ENCODE measurements at regions not wholly inside any gene's neighbourhood (a gene's known extent, or its start where the extent isn't known, plus 50 kb on each side); places are given as distances from the start of the nearest gene placed in this dataset.

DNA sequence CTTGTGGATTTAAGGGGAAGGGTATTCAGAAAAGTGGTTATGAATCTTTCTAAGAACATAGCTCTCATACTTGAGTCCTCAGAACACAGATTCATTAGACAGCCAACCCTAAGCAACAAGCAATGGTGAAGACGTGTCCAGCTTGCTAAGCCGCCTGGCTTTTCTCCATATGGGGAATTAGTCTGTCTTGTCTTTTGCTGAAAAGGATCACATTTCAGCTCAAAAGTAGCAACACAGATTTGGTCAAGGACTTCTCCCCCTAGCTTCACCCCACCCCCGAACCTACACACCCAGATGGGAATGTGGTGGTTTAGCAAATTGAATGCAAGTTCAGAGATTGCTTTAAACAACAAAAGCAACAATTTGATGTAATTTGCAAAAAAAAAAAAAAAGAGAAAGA, 103.3 kb upstream of the RASGEF1B start:
- DNase-seq = no peak

DNA sequence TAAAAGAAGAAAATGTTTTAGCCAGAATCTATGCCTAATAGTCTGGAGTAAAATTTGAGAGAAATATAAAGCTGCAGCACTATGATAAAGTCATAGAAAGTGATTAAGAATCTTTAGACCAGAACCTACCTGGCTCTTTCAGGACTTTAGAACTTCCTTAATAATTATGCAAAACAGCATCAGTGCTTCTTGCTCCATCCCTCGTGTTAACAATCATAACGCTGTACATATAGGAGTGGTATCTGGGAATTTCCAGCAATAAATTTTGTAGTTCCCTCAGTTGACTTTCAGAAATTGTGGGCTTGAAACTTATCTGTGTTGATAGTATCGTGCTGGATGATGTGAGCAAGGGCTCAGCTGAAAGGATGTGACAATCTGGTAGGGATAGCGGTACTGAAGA, 102.1 kb upstream of the RASGEF1B start:
- DNase-seq = no peak

DNA sequence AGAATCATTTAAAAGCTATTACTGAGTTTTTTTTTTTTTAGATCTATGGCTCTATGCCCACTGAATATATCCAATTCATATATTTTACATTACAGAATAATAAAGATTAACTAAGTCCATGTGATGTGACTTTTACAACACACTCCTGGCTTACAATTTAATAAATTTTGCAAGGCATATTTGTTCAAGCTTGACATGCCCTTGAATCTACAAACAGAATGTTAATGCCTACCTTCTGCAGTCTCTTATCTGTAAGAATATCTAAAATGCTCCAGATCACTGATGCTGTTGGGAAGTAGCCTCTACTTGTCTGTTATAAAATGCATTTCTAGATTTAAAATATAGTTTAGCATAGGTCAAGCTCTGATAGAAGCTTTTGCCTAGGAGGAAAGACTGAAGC, 100.7 kb upstream of the RASGEF1B start:
- DNase-seq = no peak

DNA sequence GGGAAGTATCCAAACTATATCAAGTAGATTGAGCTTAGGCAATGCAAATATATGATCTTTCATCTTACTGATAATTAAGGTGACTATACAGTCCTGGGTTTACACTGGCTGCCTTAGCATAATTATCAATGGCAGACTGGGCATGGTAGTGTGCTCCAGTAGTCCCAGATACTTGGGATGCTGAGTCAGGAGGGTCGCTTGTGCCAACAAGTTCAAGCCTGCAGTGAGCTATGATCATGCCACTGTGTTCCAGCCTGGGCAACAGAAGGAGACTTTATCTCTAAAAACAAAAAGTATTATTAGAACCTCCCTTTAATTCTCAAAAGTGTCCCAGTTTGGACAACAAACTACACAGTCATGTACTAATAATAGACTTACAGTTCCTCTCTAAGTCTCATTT, 99.4 kb upstream of the RASGEF1B start:
- DNase-seq = no peak

DNA sequence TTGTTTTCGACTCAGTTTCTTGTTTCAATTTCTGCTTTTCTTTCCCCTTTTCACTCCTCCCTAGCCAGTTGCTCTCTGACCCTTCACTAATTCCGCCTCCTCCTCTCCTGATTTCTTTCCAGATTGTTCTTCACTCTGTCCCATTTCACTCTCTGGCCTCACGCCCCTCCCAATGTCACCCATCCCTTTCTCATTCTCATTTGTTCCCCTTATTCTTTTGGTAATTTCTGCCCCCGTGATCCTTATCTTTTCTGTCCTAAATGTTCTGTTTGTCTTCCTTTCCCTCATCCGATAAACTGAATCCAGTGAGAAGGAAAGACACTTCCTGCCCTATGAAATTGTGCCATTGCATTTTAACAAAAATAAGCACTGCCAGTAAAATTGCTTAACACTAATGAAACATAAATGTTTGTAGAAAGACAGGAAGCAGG, 94.5 kb upstream of the RASGEF1B start:
- no peak for DNase-seq

DNA sequence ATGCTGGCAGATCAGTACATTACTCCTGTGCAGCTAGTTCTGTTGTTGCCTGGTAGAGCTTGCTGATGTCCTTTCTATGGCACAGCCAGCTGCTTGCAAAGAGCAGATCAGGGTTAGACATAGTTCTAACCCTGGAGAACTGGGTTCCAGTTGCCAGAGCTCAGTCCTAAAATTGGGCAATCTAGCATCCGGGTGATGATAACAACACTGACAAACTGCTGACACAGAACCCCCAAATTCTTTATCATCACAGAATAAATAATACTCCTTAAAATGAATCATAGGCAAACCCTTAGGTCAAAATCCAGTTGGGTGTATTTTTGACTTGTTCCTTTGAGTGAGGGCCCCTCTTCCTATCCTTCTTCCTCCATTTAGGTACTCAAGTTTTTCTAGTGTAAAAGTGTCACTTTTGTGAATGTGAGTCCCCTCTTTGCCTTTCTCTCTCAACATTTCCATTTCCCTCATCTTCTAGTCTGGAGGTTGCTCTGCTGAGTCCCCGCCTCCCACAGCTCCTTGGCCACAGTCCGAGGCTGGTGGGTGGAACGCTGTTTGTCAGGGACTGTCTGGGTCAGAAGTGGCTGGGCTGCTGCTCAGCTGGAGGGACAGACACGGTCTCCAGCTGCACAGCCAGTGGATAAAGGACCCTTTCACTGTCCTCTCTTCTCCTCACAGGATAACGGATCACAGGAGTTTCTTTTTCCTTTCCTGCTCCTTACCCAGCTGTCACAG, 93.6 kb upstream of the RASGEF1B start:
- DNase-seq = no peak

DNA sequence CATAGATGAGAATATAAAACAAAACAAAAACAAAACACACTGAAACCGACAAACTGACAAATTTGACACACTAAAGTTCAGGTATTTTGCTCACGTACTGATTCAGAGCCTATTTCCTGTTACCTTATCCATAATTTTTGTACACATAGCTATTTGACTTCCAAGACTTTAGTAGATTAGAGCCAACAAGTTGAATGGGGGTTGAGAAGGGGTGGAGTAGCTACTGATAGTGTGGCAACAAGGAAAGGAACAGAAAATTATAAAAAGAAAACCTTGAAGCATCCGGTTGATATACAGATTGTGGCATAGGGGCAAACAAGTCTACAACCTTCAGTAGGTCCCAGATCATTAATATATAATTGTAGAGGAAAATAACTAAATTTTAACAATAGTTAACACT, 92.3 kb upstream of the RASGEF1B start:
- DNase-seq = no peak

DNA sequence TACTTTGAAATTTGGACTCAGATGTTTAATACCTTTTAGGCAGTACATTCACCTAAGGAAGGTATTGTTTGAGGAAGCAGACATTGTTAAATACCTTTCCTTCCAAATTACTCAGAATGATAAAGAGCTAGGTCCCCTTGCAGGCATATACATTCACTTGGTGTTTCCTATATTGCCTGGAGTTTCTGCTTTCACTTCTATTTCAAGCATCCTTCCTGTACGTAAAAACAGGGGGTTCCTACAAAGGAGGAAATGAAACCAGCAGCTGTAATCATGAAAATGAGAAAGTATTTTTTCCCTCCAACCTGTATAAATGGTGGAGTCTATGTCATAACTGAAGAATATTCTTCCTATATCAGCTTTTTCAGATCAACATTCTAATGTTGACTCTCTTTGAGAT, 90.4 kb upstream of the RASGEF1B start:
- no peak for DNase-seq

DNA sequence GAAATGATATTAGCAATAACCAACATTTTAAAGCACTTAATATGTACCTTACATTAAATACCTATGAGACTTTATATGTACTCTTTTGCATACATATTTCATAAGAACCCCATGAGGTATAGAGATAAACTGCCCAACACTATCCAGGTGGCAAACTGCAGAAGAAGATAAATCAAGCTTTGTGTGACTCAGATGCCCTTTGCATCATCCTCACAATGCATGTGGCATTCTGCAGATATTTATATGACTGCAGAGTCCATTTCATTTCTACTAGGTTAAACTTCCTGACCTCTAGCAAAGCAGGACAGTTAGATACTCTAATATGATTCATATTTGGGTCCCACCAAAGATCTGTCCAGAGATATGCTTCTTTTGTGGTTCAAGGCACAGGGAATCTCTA, 85.6 kb upstream of the RASGEF1B start:
- DNase-seq = no peak

DNA sequence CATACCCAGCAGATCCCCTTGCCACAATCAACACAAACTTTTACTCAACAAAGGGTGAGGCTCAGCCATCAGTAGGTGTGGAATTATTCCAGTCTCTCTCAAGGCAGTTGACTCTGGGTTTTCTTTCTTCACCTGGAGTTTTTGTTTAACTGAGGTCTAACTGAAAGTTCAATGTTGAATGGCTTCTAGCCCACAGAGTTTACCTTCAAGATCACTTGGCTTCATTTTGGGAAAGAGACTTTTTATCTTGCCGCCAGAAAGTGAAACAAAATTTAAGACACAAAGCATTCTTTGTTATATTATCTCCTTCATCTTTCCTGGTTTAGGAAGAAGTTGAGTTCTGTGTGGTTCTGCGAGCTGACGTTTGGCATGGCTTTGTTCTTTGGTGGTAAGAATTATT, 83.8 kb upstream of the RASGEF1B start:
- no peak for DNase-seq

DNA sequence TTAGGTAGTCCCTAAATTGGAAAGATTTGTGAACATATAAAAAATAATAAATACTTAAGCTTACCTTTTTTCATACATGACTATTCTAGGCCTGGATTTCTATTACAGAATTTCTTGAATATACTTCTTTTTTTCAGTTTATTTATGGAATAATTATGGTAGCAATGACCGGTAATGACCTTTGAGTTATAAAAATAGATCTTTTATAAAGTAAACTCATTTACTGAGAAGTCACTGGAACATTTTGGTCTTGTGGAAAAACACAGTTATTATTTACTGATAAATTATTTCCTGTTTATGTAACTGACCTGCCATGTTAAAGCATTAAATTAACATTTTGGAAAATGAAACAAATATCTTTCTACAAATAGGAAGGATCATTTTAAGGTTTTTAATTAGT, 80.4 kb upstream of the RASGEF1B start:
- DNase-seq = no peak

DNA sequence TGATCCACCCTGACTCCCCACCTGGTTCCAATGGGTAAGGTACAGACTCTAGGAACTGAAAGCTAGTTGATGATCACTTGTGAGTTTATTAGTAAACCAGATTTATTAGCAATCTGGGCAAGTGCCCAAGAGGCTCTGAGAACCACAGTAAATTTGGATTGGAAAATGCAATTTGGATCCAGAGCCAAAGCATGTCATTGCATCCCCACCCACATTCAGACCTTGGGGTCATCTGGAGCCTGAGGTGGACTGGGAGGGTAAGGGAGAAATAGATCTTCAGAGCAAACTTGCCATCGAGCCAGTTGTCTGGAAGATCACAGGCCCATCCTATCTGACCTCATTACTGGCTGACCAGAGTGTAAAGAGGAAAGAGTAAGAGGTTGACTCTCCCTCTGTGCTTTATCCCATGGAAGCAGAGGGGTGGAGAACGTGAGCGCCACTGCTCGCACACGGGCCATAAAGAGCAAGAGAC, 78.7 kb upstream of the RASGEF1B start:
- DNase-seq = no peak

DNA sequence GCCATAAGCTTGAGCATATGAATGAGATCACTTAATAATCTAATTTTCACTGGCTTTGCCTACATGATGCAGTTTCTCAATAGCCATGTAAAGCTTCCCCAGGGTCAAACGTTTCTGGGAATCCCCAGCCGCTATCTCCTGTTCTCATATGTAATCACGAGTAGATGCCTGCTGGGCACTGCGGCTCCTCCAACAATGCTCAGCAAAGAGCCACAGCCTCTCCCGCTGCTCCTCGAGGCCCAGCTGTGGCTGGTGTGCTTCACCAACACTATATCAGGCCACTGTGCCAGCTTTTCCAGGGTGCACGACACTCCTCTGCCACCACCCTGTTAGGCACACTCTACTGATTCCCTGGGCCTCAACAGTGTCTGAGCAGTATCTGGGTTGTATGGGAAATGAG, 78.3 kb upstream of the RASGEF1B start:
- DNase-seq = no peak

DNA sequence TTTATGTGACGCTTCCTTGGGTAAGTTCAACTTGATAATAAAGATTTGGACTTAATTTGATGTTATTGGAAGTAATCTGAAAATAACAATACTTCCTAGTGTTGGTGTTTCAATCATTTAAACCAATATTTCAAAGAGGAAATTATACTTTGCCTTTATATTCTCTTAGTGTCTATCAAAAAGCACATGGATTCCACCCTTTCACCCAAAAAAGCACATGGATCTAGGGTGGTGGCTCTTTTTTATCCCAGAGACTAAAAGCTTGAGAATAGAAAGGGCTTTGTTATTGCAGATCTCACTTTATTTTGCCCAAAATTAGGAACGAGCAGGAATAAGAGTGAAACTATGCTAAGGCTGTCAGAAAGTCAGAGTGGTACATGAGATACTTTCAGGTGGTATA, 75.1 kb upstream of the RASGEF1B start:
- DNase-seq = no peak

DNA sequence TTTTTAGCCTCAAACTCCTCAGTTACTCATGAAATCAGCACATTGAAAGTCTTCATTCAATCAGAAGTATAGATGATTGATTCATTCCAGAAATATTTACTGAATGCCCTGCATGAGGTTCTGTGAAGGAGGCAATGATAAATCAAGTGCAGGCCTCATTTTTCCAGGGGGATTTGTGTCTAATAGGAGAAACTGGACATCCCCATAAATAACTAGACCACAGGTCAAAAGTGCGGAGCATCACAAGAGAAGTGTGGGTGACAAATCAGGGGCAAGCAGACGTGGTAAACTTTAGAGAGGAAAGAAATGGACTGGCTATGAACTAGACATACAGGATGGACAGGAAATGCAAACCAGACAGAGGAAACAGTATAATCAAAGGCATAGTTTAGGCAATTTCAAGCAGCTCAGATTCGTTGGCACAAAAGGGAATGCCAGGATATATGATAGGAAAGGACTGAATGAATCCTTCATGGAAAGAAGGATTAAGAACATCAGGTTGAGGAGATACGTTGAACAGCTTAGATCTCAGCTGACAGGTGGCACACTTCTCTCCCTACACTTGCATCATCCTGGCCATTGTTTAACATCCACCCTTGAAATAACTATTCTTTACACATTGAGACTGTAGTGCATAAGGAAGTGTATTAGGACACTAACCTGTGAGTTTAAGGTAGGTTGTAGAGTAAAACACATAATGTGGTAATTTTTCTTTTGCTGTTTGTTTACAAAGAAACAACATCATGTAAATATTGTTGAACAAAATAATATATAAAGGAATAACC, 69.6 kb upstream of the RASGEF1B start:
- no peak for DNase-seq

DNA sequence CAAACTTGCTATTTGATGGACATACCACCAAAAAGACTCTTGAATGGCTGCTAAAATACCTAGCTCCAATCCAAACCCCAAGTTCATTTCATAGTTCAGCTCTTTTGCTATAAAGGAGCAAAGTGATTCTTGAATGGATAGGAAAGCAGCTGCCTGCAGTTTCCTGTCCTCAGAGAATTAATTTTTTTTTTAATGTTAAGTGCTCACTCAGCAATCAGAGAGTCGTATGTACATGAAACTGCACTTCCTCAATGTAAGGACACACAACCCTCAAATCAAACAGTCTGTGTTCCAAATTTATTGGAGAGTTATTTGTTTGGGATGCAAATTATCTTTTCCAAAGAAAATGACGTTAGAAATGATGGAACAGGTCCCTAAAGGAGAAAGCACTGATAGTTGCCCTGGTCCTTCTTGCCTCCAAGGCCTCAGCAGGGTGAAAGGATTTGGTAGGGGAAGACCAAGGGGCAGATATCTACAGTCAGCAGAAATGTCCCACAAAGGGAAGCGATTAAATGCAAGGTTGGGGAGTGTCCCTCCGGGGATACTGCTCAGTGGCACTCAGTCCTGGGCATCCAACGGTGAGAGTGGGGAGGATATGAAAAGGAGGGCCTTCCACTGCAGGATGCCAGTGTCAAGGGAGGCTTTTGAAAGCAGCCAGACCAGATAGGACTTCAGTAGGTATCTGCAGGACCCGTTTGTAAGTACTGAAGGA, 67.2 kb upstream of the RASGEF1B start:
- DNase-seq = no peak

DNA sequence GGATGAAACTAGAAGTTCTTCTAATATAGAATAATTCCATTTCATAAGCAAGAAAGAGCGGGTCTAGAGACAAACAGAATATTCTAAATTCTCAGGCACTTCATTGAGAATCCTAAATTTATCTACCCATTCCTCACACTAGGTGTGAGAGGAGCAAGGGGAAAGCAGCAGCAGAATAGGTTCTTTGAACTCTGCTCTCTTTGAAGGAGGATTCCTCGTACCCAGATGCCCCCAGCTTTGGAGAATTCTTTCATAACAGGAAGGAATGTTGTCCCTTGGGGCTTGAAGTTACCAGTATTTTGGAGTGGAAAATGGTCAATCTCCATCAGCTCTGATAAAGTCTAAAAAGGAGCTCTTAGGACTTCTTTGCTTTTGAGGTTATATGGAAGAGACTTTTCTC, 59.7 kb upstream of the RASGEF1B start:
- DNase-seq = no peak

DNA sequence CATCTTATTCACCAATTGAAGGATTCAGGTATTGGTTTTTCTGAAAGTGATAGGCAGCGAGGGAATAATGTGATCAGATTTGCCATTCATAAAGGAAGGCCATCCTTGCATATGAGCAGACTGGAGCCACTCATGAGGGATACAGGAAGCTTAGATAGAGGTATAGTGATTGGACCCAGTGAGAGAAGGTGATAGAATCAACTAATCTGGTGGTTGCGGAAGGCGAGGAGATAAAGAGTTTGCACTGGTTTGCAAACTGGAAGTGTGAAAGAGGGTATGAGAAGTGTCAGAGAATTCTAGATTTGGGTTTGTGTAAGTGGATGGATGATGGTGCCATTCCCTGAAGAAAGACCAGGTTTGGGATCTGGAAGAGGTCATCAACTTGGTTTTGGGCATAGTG, 57.3 kb upstream of the RASGEF1B start:
- no peak for DNase-seq

DNA sequence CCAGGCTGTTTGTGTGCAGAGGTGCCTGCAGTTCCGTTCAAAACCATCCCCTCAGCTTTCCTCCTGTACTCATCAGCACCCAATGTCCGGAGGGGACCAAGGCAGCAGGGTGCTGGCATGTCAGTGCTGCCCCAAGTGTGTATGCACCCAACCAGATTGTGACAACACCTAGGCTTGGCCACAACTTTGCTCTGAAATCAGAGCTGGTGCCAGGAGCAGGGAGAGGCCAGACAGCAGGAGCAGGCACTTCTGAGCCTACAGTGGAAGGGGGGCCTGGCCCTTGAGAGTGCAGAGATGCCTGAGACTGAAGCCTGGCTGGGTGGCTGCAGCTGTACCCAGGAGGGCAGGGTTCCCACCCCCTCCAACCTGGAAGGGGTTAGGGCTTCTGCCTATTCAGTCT, 56.5 kb upstream of the RASGEF1B start:
- no peak for DNase-seq

DNA sequence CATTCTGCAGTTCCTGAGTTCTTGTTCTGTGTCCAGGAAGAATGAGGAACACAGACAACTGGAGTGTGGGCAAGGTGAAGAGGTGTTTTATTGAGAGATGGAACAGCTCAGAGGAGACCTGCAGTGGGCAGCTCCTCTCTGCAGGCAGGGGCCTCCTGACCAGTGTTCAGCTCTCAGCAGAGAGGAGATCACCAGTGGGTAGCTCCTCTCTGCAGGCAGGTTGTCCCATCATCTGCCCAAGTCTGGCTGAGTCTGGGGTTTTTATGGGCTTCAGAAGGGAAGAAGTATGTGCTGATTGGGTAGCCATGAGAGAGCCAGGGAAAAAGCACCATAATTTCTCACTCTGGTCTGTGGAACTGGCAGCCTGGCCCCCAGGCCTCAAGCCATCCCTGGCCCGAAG, 56.0 kb upstream of the RASGEF1B start:
- DNase-seq = no peak

DNA sequence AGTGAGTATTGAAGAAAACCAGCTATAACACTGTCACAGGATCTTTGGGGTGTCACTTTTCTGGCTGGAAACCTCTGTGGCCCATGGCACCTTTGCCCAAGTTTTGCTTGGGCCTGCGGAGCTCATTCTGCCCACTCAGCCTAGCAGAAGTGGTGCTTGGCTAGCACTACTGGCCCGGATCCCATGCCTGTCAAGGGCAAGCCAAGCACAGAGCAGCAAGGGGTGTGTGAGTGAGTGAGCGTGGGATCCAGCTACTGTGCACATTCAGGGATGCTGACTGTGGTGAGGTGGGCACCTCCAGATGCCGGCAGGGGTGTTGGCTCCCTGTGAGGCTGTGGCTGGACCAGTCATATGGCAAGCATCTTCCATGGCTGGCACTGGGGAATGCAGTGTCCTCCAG, 55.4 kb upstream of the RASGEF1B start:
- no peak for DNase-seq

DNA sequence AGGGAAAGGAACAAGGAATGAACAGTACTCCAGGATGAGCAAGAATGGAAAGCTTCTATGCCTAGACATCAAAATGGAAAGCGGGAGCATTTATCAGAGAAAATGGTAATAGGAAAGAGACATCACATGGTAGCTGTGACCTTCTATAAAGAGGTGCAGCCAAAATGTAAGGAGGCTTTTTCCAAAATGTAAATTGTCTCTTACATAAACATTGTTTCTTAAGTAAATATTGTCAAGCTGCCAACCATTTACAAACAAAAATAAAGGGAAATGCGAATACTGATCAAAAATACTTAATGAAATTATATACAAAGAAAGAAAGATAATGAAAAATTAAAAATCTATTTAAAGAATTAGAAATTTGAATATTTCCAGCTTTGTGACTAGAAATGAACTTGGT, 55.0 kb upstream of the RASGEF1B start:
- no peak for DNase-seq

DNA sequence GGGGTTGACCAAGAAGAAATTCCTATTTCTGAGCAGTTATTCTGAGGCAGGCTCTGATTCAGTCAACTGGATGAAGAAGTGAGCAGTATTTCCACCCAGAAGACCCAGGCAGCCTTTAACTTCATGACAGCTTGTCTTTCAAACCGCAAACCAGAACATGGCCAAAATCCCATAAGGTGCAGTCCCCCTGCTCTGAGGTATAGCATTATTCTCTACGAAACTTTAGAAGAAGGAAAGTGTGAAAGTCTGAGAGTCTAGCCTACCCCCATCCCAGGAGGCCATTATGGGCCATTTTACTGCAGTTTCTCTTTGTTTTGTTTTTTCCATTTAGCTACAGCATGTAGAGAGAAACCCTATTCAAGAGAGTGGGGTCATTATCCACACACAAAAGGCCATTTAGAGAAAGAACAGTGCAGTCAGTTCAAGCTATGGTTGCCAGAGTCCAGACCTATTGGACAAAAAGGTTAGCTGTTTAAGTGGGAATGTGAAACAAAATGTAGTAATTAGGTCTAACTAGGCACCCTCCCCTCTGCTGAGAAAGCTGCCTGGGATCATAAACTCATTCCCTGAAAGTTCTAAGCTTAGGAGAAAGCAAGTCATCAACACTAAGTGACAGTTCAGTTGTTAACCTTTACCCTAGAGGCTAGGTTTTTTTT, 52.1 kb upstream of the RASGEF1B start:
- DNase-seq = no peak

All from T1000 (cell line).